ENCODE measurements at regions not wholly inside any gene's neighbourhood (a gene's known extent, or its start where the extent isn't known, plus 50 kb on each side); places are given as distances from the start of the nearest gene placed in this dataset.

DNA sequence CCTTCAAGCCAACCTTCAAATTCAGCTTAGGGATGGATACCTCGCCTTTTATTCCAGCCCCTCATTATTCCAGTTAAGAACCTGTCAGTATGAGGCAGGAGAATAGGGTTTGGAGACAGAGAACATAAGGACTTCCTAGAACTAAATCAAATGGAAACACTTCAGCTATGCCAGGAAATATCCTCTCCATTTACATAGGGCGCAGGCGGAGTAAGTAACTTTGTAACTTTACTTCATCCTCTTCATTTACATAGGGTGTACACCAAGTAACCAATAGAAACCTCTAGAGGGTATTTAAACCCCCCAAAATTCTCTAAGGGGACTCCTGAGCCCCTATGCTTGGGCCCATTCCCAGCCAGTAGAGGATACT lies 75.4 kb upstream of the ATF3 start:
- TF ChIP-seq, protein P1, sequence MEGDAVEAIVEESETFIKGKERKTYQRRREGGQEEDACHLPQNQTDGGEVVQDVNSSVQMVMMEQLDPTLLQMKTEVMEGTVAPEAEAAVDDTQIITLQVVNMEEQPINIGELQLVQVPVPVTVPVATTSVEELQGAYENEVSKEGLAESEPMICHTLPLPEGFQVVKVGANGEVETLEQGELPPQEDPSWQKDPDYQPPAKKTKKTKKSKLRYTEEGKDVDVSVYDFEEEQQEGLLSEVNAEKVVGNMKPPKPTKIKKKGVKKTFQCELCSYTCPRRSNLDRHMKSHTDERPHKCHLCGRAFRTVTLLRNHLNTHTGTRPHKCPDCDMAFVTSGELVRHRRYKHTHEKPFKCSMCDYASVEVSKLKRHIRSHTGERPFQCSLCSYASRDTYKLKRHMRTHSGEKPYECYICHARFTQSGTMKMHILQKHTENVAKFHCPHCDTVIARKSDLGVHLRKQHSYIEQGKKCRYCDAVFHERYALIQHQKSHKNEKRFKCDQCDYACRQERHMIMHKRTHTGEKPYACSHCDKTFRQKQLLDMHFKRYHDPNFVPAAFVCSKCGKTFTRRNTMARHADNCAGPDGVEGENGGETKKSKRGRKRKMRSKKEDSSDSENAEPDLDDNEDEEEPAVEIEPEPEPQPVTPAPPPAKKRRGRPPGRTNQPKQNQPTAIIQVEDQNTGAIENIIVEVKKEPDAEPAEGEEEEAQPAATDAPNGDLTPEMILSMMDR (IDR thresholded peaks at IDR 0.05; ENCODE audit: insufficient read depth, low read length, poor library complexity, severe bottlenecking): no peak
- H3K36me3 ChIP-seq (ENCODE audit: control insufficient read depth, insufficient read depth, low read length): no peaks in the 10 kb centered on the region
- no peak overlapping the region for H3K4me3 ChIP-seq (ENCODE audit: low read depth, low read length)
- H3K27me3 ChIP-seq (ENCODE audit: control insufficient read depth, insufficient read depth, low read length): peaks cover 3% of the 10 kb centered on the region
- DNase-seq (ENCODE audit: low read depth): no peak

GRCh38 chr1:212536586-212536985 lies 72.0 kb upstream of the ATF3 start:
- no peak for DNase-seq (ENCODE audit: low read depth)
- TF ChIP-seq, protein P1 (IDR thresholded peaks at IDR 0.05; ENCODE audit: insufficient read depth, low read length, poor library complexity, severe bottlenecking): no peak
- H3K4me3 ChIP-seq (ENCODE audit: low read depth, low read length): no peak overlapping the region
- no peaks in the 10 kb centered on the region for H3K27me3 ChIP-seq (ENCODE audit: control insufficient read depth, insufficient read depth, low read length)
- no peaks in the 10 kb centered on the region for H3K36me3 ChIP-seq (ENCODE audit: control insufficient read depth, insufficient read depth, low read length)

DNA sequence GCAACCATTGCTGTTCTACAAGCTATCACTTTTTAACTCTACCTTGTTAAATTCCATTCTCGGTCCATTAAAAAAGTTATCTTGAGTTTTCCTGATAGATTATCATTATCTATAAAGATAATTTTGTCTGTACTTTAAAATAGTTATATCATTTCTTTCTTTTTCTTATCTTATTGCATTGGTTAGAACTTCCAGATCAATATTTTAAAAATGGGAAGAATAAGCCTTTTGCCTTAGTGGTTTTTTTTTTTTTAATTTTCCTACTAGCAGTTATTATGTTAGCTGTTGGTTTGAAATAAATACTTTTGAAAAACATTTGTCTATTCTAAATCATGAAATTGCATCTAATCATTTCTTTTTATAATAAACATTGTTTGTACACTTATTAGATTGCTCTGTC lies 71.0 kb upstream of the ATF3 start:
- no peaks in the 10 kb centered on the region for H3K27me3 ChIP-seq (ENCODE audit: control insufficient read depth, insufficient read depth, low read length)
- no peak for DNase-seq (ENCODE audit: low read depth)
- H3K4me3 ChIP-seq (ENCODE audit: low read depth, low read length): no peak overlapping the region
- TF ChIP-seq, protein P1 (IDR thresholded peaks at IDR 0.05; ENCODE audit: insufficient read depth, low read length, poor library complexity, severe bottlenecking): no peak
- H3K36me3 ChIP-seq (ENCODE audit: control insufficient read depth, insufficient read depth, low read length): no peaks in the 10 kb centered on the region

DNA sequence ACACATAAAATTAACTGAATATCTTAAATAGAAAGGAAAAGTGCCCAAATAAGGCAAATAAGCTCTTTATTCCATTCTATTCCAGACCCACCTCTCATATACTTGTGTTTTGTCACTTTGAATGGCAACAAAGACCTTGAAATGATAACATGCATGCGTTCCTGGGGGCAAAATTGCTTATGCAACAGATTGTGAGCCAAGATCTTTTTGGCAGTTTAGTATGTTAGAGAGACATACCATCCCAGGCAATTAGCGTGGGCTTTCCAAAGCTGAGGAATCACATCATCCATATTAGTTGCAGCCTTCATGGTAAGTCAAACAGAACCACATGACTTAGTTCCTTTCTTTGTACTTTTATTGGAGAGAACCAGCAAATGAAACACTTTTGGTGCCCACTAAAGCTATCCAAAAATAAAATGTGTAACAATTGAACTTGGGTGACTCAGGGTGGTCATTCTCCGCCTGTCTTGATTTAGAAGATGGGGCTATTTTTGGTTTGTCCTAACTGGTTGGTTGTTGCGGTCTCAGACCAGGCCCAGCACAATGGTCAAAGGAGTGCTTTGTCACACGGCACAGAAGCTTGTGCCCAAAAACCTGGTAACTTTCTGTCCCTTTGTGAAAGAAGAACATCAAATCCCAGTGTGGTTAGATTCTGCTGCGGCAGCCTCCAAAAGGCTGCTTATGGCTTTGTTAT lies 68.7 kb upstream of the ATF3 start:
- TF ChIP-seq, protein P1 (IDR thresholded peaks at IDR 0.05; ENCODE audit: insufficient read depth, low read length, poor library complexity, severe bottlenecking): no peak
- Histone ChIP-seq H3K4me3 (ENCODE audit: low read depth, low read length) (no peak overlapping the region), H3K27me3 (ENCODE audit: control insufficient read depth, insufficient read depth, low read length) (no peaks in the 10 kb centered on the region), H3K36me3 (ENCODE audit: control insufficient read depth, insufficient read depth, low read length) (no peaks in the 10 kb centered on the region)
- DNase-seq (ENCODE audit: low read depth): no peak

GRCh38 chr1:212542761-212543187 lies 65.8 kb upstream of the ATF3 start:
- Histone ChIP-seq H3K4me3 (ENCODE audit: low read depth, low read length) (no peak overlapping the region), H3K27me3 (ENCODE audit: control insufficient read depth, insufficient read depth, low read length) (no peaks in the 10 kb centered on the region), H3K36me3 (ENCODE audit: control insufficient read depth, insufficient read depth, low read length) (no peaks in the 10 kb centered on the region)
- TF ChIP-seq, protein P1 (IDR thresholded peaks at IDR 0.05; ENCODE audit: insufficient read depth, low read length, poor library complexity, severe bottlenecking): no peak
- DNase-seq (ENCODE audit: low read depth): no peak

GRCh38 chr1:212544110-212544509 lies 64.5 kb upstream of the ATF3 start:
- Histone ChIP-seq H3K27me3 (ENCODE audit: control insufficient read depth, insufficient read depth, low read length) (no peaks in the 10 kb centered on the region), H3K36me3 (ENCODE audit: control insufficient read depth, insufficient read depth, low read length) (no peaks in the 10 kb centered on the region), H3K4me3 (ENCODE audit: low read depth, low read length) (no peak overlapping the region)
- TF ChIP-seq, protein P1 (IDR thresholded peaks at IDR 0.05; ENCODE audit: insufficient read depth, low read length, poor library complexity, severe bottlenecking): no peak
- DNase-seq (ENCODE audit: low read depth): no peak
